ENCODE measurements at regions not wholly inside any gene's neighbourhood (a gene's known extent, or its start where the extent isn't known, plus 50 kb on each side); places are given as distances from the start of the nearest gene placed in this dataset.

DNA sequence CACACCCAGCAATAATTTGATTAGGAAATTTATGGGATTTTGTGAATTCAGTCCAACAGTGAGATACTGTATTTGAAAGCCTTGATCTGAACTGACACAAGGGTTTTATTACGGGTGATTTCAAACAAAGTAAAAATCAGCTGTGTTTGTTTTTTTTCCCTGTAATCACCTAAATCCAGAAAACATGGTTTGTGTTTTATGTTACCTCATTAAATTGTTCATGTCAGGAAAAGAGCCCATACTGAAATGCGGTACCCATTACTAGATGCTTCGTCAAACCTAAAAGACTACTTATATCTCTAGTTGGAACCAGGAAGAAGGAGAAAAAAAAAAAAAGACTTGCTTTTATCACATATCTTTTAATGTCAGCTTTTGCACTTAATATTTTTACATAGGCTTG lies 811.9 kb upstream of the RGS18 start:
- TF ChIP-seq, protein P1, sequence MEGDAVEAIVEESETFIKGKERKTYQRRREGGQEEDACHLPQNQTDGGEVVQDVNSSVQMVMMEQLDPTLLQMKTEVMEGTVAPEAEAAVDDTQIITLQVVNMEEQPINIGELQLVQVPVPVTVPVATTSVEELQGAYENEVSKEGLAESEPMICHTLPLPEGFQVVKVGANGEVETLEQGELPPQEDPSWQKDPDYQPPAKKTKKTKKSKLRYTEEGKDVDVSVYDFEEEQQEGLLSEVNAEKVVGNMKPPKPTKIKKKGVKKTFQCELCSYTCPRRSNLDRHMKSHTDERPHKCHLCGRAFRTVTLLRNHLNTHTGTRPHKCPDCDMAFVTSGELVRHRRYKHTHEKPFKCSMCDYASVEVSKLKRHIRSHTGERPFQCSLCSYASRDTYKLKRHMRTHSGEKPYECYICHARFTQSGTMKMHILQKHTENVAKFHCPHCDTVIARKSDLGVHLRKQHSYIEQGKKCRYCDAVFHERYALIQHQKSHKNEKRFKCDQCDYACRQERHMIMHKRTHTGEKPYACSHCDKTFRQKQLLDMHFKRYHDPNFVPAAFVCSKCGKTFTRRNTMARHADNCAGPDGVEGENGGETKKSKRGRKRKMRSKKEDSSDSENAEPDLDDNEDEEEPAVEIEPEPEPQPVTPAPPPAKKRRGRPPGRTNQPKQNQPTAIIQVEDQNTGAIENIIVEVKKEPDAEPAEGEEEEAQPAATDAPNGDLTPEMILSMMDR (IDR thresholded peaks at IDR 0.05) = no peak
- H3K4me1 ChIP-seq = no peaks in the 10 kb centered on the region

DNA sequence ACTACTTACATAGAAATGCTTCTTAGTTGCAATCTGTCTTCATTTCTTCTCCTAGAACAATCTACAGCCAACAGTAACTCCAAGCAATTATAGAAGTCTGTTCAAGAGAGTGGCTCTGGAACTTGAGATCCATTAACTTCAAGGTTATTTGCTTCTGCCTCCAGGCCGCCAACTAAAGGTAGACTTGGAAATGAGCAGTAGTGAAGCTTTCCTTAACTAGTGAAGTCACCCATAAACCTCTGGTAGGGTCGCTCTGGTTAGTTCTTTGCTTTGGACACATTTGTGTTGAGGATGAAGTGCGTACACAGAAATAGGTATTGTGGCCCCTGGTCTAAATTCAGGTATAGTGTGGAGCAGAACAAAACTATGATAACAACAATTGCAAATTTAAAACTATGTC lies 809.9 kb upstream of the RGS18 start:
- no peak overlapping the region for H3K4me3 ChIP-seq
- TF ChIP-seq, protein P1 (IDR thresholded peaks at IDR 0.05) = no peak
- no peaks in the 10 kb centered on the region for H3K4me1 ChIP-seq
- no peak overlapping the region for H3K27ac ChIP-seq
- DNase-seq (ENCODE audit: low spot score) = no peak
- no peaks in the 10 kb centered on the region for H3K9me3 ChIP-seq
- H3K36me3 ChIP-seq = no peaks in the 10 kb centered on the region
- H3K27me3 ChIP-seq = no peaks in the 10 kb centered on the region

More for the DNA sequence above, 811.9 kb upstream of the RGS18 start:
- DNase-seq (ENCODE audit: low spot score) = no peak
- no peak overlapping the region for H3K27ac ChIP-seq
- H3K27me3 ChIP-seq = no peaks in the 10 kb centered on the region
- no peaks in the 10 kb centered on the region for H3K36me3 ChIP-seq
- no peaks in the 10 kb centered on the region for H3K9me3 ChIP-seq
- H3K4me3 ChIP-seq = no peak overlapping the region

DNA sequence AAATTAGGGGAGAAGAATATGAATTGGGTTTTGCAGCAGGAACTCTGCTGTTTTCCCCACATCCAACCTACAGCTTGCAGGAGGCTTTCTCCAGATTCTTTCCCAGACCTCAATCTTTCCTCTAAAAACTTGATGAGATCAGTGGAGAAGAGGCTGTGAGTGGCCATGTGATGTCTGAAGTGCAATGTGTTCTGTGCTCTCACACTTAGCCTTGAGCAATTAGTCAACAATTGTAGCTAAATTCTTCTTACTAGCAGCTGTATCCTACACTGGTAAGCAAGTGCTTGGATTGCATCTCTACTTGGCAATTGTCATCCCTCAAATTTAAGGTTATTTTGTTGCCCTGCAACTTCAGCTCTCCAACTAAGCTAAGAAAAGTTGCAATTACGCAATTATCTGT lies 807.3 kb upstream of the RGS18 start:
- Histone ChIP-seq H3K27ac (no peak overlapping the region), H3K4me3 (no peak overlapping the region), H3K36me3 (no peaks in the 10 kb centered on the region), H3K27me3 (no peaks in the 10 kb centered on the region), H3K9me3 (no peaks in the 10 kb centered on the region), H3K4me1 (no peaks in the 10 kb centered on the region)
- no peak for DNase-seq (ENCODE audit: low spot score)
- TF ChIP-seq, protein P1 (IDR thresholded peaks at IDR 0.05) = no peak

DNA sequence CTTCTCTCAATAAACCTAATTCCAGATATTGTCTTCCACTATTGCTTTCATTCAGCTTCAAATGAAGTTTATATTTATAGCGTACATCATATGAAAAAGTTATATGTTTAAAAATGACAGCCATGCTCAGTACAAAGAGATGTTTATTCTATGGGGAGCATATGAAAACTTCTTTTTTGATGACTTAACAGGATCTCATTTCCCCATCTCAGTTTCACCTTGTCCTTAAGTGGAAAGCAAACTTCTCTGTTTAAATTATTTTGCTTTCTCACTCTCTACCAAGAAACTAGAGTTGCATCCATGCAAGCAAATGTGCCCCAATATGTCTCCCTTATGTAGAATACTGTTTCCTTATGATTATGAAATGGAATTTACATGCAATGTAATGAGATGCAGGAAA lies 799.5 kb upstream of the RGS18 start:
- H3K27me3 ChIP-seq = no peaks in the 10 kb centered on the region
- H3K4me3 ChIP-seq = no peak overlapping the region
- H3K9me3 ChIP-seq = no peaks in the 10 kb centered on the region
- no peaks in the 10 kb centered on the region for H3K4me1 ChIP-seq
- no peak overlapping the region for H3K27ac ChIP-seq
- DNase-seq (ENCODE audit: low spot score) = no peak
- TF ChIP-seq, protein P1 (IDR thresholded peaks at IDR 0.05) = no peak
- no peaks in the 10 kb centered on the region for H3K36me3 ChIP-seq

DNA sequence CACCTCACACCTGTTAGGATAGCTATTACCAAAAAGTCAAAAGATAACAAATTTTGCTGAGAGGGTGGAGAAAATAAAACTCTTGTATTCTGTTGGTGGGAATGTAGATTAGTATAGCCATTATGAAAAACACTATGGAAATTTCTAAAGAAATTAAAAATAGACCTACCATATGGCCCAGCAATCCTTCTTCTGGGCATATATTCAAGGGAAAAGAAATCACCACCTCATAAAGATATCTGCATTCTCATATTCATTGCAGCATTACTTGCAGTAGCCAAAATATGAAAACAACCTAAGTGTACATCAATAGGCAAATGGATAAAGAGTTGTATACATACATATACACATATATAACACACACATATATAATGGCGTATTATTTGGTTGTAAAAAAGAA lies 791.6 kb upstream of the RGS18 start:
- TF ChIP-seq, protein P1 (IDR thresholded peaks at IDR 0.05) = no peak

DNA sequence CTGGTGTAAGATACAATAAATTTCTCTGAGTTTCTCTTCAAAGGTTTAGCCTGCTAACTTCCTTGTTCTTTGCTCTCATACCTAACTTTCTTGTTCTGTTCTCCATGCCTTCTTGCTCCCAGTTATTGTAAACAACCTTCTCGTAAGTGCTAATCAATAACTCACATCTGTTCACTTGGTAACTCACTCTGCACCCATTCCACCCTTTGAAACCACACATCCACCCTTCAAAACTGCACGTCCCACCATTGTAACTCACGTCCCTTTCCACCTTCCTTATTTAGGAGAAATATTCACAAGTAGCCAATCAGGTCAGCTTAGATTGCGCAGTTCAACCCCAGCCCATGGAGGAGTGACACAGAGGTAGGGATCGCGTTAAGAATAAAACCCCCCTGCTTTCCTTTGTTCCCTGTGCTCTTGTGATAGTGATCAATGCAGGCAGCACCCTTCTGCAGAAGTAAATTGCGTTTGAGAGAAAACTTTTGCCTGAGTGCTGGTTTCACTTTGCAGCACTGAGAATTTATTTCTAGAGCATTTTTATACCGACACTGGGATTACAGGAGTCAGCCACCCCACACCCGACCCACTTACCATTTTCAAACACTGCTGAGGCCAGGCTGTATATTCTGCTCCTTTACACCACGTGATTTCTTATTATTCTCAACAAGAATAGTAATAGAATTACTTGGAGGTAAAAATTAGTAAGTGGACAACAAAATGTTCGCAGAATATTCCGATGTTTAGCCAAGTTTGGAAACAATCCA lies 789.2 kb upstream of the RGS18 start:
- H3K27ac ChIP-seq = no peak overlapping the region
- no peaks in the 10 kb centered on the region for H3K27me3 ChIP-seq
- H3K4me1 ChIP-seq = no peaks in the 10 kb centered on the region
- TF ChIP-seq, protein P1 (IDR thresholded peaks at IDR 0.05) = no peak
- H3K36me3 ChIP-seq = no peaks in the 10 kb centered on the region
- H3K9me3 ChIP-seq = peaks cover 0 to 5% of the 10 kb centered on the region in 2 donors
- H3K4me3 ChIP-seq = no peak overlapping the region
- DNase-seq (ENCODE audit: low spot score) = no peak

More for the DNA sequence above, 791.6 kb upstream of the RGS18 start:
- Histone ChIP-seq H3K4me1 (no peaks in the 10 kb centered on the region), H3K4me3 (no peak overlapping the region), H3K9me3 (peaks cover 0 to 5% of the 10 kb centered on the region in 2 donors), H3K27ac (no peak overlapping the region), H3K27me3 (no peaks in the 10 kb centered on the region), H3K36me3 (no peaks in the 10 kb centered on the region)
- no peak for DNase-seq (ENCODE audit: low spot score)

All from right atrium auricular region (tissue), 2 donors.